KMS-11 (cell line): ENCODE measurements at regions not wholly inside any gene's neighbourhood (a gene's known extent, or its start where the extent isn't known, plus 50 kb on each side); places are given as distances from the start of the nearest gene placed in this dataset.

Source experiments
- H2AFZ ChIP-seq: fragments of 200-600 bp; sonication (generic); 2 replicates; pipeline ENCODE4 v1.6.1; 2016; ENCODE audit warnings: antibody characterized with exemption, mixed run types, low read depth
- H3K27ac ChIP-seq: fragments of 200-600 bp; sonication (generic); 2 replicates; pipeline ENCODE4 v1.6.1; 2016; ENCODE audit warnings: mild to moderate bottlenecking, mixed run types
- H3K27me3 ChIP-seq: fragments of 200-600 bp; sonication (generic); 2 replicates; pipeline ENCODE4 v1.6.1; 2017; ENCODE audit warnings: mild to moderate bottlenecking, low read depth, mixed run types, moderate library complexity; ENCODE audit not compliant: insufficient read depth
- H3K36me3 ChIP-seq: fragments of 200-600 bp; sonication (generic); 2 replicates; pipeline ENCODE4 v1.6.1; 2017; ENCODE audit warnings: mild to moderate bottlenecking, mixed run types; ENCODE audit not compliant: insufficient read depth
- H3K4me1 ChIP-seq: fragments of 200-600 bp; sonication (generic); 2 replicates; pipeline ENCODE4 v1.6.1; 2016; ENCODE audit warnings: mild to moderate bottlenecking, low read depth, mixed run types; ENCODE audit not compliant: poor library complexity, severe bottlenecking
- H3K4me2 ChIP-seq: fragments of 200-600 bp; sonication (generic); 2 replicates; pipeline ENCODE4 v1.7.0; 2016; ENCODE audit warnings: mild to moderate bottlenecking, mixed run types
- H3K4me3 ChIP-seq: fragments of 200-600 bp; sonication (generic); IDR thresholded peaks from 2 replicates; pipeline ENCODE4 v1.6.1; 2017; ENCODE audit warnings: low read depth, low read length, mixed read lengths; ENCODE audit not compliant: insufficient read depth
- H3K79me2 ChIP-seq: fragments of 200-600 bp; sonication (generic); 2 replicates; pipeline ENCODE4 v1.6.1; 2016; ENCODE audit warnings: low read depth, mixed run types; ENCODE audit not compliant: insufficient read depth
- H3K9ac ChIP-seq: fragments of 200-600 bp; sonication (generic); 2 replicates; pipeline ENCODE4 v1.6.1; 2016; ENCODE audit warnings: mild to moderate bottlenecking, mixed run types
- H4K20me1 ChIP-seq: fragments of 200-600 bp; sonication (generic); 2 replicates; pipeline ENCODE4 v1.6.1; 2016; ENCODE audit warnings: mild to moderate bottlenecking, mixed run types; ENCODE audit not compliant: insufficient read depth
- TF ChIP-seq, protein P1 (sequence below): fragments of 200-600 bp; sonication (generic); conservative IDR thresholded peaks from 2 replicates; pipeline ENCODE4 v1.6.1; 2017; ENCODE audit warnings: low read depth, mild to moderate bottlenecking, antibody characterized with exemption, low read length, moderate library complexity, mixed read lengths

DNA sequence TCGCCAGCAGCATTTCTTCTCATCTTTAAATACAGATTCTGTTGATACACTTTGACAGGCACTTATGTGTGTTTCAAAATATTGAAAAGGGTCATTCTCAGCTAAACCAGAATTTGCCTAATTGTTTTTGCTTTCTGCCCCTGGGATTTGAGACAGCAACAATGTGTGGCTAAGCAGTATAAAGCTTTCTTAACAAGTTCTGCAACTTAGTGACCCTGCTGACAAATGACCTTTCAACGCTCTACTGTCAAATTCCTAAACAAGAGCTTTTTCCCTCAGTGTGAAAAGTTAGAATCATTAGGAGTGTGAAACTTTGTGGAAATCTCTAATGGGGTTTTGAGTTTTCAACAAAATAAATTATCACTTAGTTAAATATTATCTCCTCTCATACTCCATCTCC, 414.6 kb downstream of the RFPL4B start:
- no peaks in the 10 kb centered on the region for H3K27me3 ChIP-seq
- no peaks in the 10 kb centered on the region for H3K4me1 ChIP-seq
- no peak overlapping the region for H3K27ac ChIP-seq
- no peak overlapping the region for H3K9ac ChIP-seq
- no peak overlapping the region for H3K4me2 ChIP-seq
- H3K36me3 ChIP-seq, result no peaks in the 10 kb centered on the region
- no peak overlapping the region for H2AFZ ChIP-seq
- no peaks in the 10 kb centered on the region for H4K20me1 ChIP-seq
- H3K79me2 ChIP-seq, result no peaks in the 10 kb centered on the region
- TF ChIP-seq, protein P1, sequence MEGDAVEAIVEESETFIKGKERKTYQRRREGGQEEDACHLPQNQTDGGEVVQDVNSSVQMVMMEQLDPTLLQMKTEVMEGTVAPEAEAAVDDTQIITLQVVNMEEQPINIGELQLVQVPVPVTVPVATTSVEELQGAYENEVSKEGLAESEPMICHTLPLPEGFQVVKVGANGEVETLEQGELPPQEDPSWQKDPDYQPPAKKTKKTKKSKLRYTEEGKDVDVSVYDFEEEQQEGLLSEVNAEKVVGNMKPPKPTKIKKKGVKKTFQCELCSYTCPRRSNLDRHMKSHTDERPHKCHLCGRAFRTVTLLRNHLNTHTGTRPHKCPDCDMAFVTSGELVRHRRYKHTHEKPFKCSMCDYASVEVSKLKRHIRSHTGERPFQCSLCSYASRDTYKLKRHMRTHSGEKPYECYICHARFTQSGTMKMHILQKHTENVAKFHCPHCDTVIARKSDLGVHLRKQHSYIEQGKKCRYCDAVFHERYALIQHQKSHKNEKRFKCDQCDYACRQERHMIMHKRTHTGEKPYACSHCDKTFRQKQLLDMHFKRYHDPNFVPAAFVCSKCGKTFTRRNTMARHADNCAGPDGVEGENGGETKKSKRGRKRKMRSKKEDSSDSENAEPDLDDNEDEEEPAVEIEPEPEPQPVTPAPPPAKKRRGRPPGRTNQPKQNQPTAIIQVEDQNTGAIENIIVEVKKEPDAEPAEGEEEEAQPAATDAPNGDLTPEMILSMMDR, result no peak
- no peak overlapping the region for H3K4me3 ChIP-seq

DNA sequence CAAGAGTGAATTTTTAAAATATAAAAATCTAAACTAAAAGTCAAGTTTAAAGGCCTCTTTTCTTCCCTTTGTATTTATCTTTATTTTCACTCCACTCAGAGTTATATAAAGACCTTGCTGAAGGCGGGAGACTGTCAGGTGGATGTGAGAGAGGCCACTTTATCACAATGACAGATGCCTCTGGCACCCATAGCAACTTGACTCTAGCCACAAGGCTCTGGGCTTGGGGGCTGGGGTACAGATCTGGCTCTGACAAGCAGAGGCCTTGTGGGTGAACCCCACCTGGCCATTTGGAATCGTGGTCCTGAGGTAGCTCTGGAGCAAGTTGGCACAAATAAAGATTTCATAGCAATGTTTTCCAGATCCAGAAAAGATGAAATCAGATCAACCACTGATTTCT, 417.2 kb downstream of the RFPL4B start:
- Histone ChIP-seq H3K79me2 (no peaks in the 10 kb centered on the region), H3K4me1 (no peaks in the 10 kb centered on the region), H3K27me3 (no peaks in the 10 kb centered on the region), H2AFZ (no peak overlapping the region), H3K4me2 (no peak overlapping the region), H4K20me1 (no peaks in the 10 kb centered on the region), H3K27ac (no peak overlapping the region), H3K4me3 (no peak overlapping the region), H3K36me3 (no peaks in the 10 kb centered on the region), H3K9ac (no peak overlapping the region)
- TF ChIP-seq, protein P1, result no peak

DNA sequence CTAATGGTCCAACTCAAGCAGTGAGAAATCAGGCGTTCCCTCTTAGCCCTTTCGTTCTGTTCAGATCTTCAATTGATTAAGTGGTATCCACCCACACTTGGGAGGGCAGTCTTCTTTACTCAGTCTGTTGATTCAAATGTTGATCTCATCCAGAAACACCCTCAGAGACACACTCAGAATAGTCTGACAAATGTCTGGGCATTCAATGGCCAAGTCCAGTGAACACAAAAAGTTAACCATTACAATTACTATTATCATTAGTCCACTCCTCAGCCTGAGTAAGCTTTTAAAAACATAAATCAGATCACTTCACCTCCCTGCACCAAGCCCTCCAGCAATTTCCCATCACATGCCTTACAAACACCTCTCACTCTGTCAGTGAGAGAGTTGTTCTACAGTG, 423.2 kb downstream of the RFPL4B start:
- Histone ChIP-seq H3K36me3 (no peaks in the 10 kb centered on the region), H2AFZ (no peak overlapping the region), H3K27ac (no peak overlapping the region), H3K4me1 (no peaks in the 10 kb centered on the region), H3K79me2 (no peaks in the 10 kb centered on the region), H3K9ac (no peak overlapping the region), H3K4me3 (no peak overlapping the region), H3K4me2 (no peak overlapping the region), H3K27me3 (no peaks in the 10 kb centered on the region), H4K20me1 (no peaks in the 10 kb centered on the region)
- TF ChIP-seq, protein P1, result no peak

DNA sequence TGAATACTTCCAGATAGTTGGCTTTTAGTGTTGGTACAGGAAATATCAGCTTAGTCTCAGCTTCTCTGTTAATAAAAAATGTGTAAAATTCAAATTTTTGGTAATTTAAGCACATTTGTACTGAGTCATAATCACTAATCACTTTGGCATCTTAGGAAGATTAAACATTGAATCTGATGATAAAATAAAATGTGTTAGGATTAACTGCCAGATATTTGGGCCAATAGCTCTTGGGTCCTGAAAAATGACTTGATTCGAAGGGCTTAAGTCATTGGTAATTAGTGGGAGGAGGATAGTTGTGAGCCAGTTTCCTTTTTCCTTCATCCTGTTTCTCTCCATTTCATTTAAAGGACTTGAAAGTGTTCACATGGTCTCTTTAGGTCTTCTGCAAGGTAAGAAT, 426.1 kb downstream of the RFPL4B start:
- no peaks in the 10 kb centered on the region for H4K20me1 ChIP-seq
- H3K4me1 ChIP-seq, result no peaks in the 10 kb centered on the region
- no peaks in the 10 kb centered on the region for H3K27me3 ChIP-seq
- no peak overlapping the region for H3K9ac ChIP-seq
- TF ChIP-seq, protein P1, result no peak
- H3K4me3 ChIP-seq, result no peak overlapping the region
- H3K4me2 ChIP-seq, result no peak overlapping the region
- H3K79me2 ChIP-seq, result no peaks in the 10 kb centered on the region
- no peaks in the 10 kb centered on the region for H3K36me3 ChIP-seq
- H2AFZ ChIP-seq, result no peak overlapping the region
- no peak overlapping the region for H3K27ac ChIP-seq

DNA sequence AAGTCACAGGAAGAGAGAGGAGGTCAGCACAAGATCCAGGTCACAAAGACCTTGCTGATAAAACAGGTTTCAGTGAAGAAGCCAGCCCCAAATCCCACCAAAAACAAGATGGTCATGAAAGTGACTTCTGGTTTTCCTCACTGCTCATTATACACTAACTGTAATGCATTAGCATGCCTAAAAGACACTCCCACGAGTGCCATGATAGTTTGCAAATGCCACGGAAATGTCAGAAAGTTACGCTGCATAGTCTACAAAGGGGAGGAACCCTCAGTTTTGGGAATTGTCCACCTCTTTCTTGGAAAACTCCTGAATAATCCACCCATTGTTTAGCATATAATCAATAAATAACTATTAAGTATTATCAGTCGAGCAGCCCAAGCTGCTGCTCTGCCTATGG, 427.2 kb downstream of the RFPL4B start:
- Histone ChIP-seq H2AFZ (no peak overlapping the region), H4K20me1 (no peaks in the 10 kb centered on the region), H3K4me3 (no peak overlapping the region), H3K27me3 (no peaks in the 10 kb centered on the region), H3K79me2 (no peaks in the 10 kb centered on the region), H3K4me2 (no peak overlapping the region), H3K27ac (no peak overlapping the region), H3K4me1 (no peaks in the 10 kb centered on the region), H3K36me3 (no peaks in the 10 kb centered on the region), H3K9ac (no peak overlapping the region)
- TF ChIP-seq, protein P1, result no peak
